ENCODE measurements at regions not wholly inside any gene's neighbourhood (a gene's known extent, or its start where the extent isn't known, plus 50 kb on each side); places are given as distances from the start of the nearest gene placed in this dataset.

- no peak overlapping the region for H4K8ac ChIP-seq (ENCODE audit: extremely low read depth, insufficient read depth, low read length)
- no peak overlapping the region for H3K56ac ChIP-seq (replicated peaks; ENCODE audit: insufficient read length, low read depth, low read length)
- TF ChIP-seq EP300 (IDR thresholded peaks at IDR 0.05; ENCODE audit: borderline replicate concordance in 1 of 2, low read depth in 2 of 2, low read length in 2 of 2) = no peak
- no peak for TF ChIP-seq CBX5 (IDR thresholded peaks at IDR 0.05; ENCODE audit: low read depth, low read length)
- no peak for TF ChIP-seq MAX (IDR thresholded peaks at IDR 0.05)
- TF ChIP-seq RFX5 (IDR thresholded peaks at IDR 0.05; ENCODE audit: borderline replicate concordance, low read depth, low read length) = no peak
- no peak for TF ChIP-seq JUN (IDR thresholded peaks at IDR 0.05; ENCODE audit: low read depth, low read length)
- TF ChIP-seq EZH2 (IDR thresholded peaks at IDR 0.05; ENCODE audit: low read depth, low read length, severe bottlenecking) = no peak
- TF ChIP-seq BCL11A (IDR thresholded peaks at IDR 0.05; ENCODE audit: low read depth in 2 of 2, low read length in 2 of 2) = no peak
- no peak for TF ChIP-seq CTCF (IDR thresholded peaks at IDR 0.05; ENCODE audit: control extremely low read depth in 1 of 3, insufficient read depth in 1 of 3, low read depth in 1 of 3, low read length in 3 of 3)
- TF ChIP-seq SIN3A (conservative IDR thresholded peaks at IDR 0.05 in 1 of 2, IDR thresholded peaks at IDR 0.05 in 1 of 2; ENCODE audit: low read depth in 1 of 2, low read length in 2 of 2) = no peak
- no peak for TF ChIP-seq KDM1A (IDR thresholded peaks at IDR 0.05; ENCODE audit: borderline replicate concordance, low read length)
- H2BK120ac ChIP-seq (replicated peaks; ENCODE audit: low read depth, low read length) = no peak overlapping the region
- H3K79me2 ChIP-seq (ENCODE audit: control insufficient read depth in 1 of 2, insufficient read depth in 2 of 2, low read length in 2 of 2) = no peaks in the 10 kb centered on the region
- peaks cover 0 to 2% (median under 1%) of the 10 kb centered on the region in 4 experiments; a peak in 3 of 7 replicates for H3K4me1 ChIP-seq (replicated peaks in 1 of 4; ENCODE audit: control insufficient read depth in 3 of 4, insufficient read depth in 4 of 4, low read length in 3 of 4)
- 100% methylated on average over 1 of the region's 1 CpG; no CpG with 5 or more reads in 1 of the 2 experiments for WGBS, 2 experiments (ENCODE audit: extremely low coverage in 1 of 2, insufficient coverage in 1 of 2, insufficient read length in 1 of 2, insufficient replicate concordance in 2 of 2, low coverage in 1 of 2, low lambda C conversion rate in 2 of 2, missing lambda C conversion rate in 1 of 2)
- no peak overlapping the region for H3K18ac ChIP-seq (ENCODE audit: extremely low read depth, low read length)
- DNase-seq (ENCODE audit: low read depth in 1 of 2, low spot score in 2 of 2) = no peak
- no peak overlapping the region for H3K4ac ChIP-seq (replicated peaks; ENCODE audit: insufficient read length, low read depth, low read length)
- H3K36me3 ChIP-seq (ENCODE audit: control insufficient read depth in 2 of 4, insufficient read depth in 4 of 4, low read length in 3 of 4) = no peaks in the 10 kb centered on the region
- H3K14ac ChIP-seq (ENCODE audit: insufficient read length) = no peak overlapping the region
- H3K79me1 ChIP-seq (ENCODE audit: low read depth, low read length) = no peaks in the 10 kb centered on the region
- H3K9me3 ChIP-seq (ENCODE audit: insufficient read depth in 2 of 2, low read depth in 1 of 2, low read length in 1 of 2) = no peaks in the 10 kb centered on the region
- no peak overlapping the region for H2BK5ac ChIP-seq (ENCODE audit: low read depth, low read length)
- no peak overlapping the region for H2BK12ac ChIP-seq (ENCODE audit: low read depth, low read length)
- no peaks in the 10 kb centered on the region for H3K27me3 ChIP-seq (replicated peaks in 1 of 4; ENCODE audit: control insufficient read depth in 3 of 4, extremely low read depth in 1 of 4, insufficient read depth in 3 of 4, low read length in 3 of 4)
- no peaks in the 10 kb centered on the region for H4K20me1 ChIP-seq (replicated peaks in 1 of 2; ENCODE audit: control insufficient read depth in 1 of 2, insufficient read depth in 2 of 2, low read length in 2 of 2)
- H3K4me3 ChIP-seq (ENCODE audit: extremely low read depth in 1 of 4, insufficient read depth in 2 of 4, low read depth in 3 of 4, low read length in 4 of 4) = no peak overlapping the region
- CTCF ChIA-PET (ENCODE audit: partially characterized antibody) = no interaction called here
- no peak overlapping the region for H2BK20ac ChIP-seq (ENCODE audit: low read length)
- no peak overlapping the region for H4K91ac ChIP-seq (replicated peaks; ENCODE audit: insufficient read length, low read length)
- no peaks in the 10 kb centered on the region for H3K23me2 ChIP-seq (ENCODE audit: low read depth, low read length)
- H3K4me2 ChIP-seq (ENCODE audit: insufficient read depth in 1 of 2, low read depth in 2 of 2, low read length in 2 of 2) = no peak overlapping the region
- H3K27ac ChIP-seq (ENCODE audit: low read depth, low read length) = no peak overlapping the region
- H2BK15ac ChIP-seq (ENCODE audit: low read length) = no peak overlapping the region
- H3K23ac ChIP-seq (ENCODE audit: insufficient read length) = no peak overlapping the region
- H4K5ac ChIP-seq (ENCODE audit: insufficient read length, low read depth, low read length) = no peak overlapping the region
- POLR2A ChIA-PET (ENCODE audit: partially characterized antibody) = no interaction called here
- no peak overlapping the region for H3K9ac ChIP-seq (replicated peaks in 1 of 4; ENCODE audit: extremely low read depth in 1 of 4, low read depth in 3 of 4, low read length in 3 of 4)
- no peak overlapping the region for H2AFZ ChIP-seq (ENCODE audit: low read length)
- H2AK5ac ChIP-seq (ENCODE audit: low read depth, low read length) = no peak overlapping the region
- FAIRE-seq = no peak
Observed at GRCh38 chr4:148800336-148800885, 358.2 kb upstream of the NR3C2 start.

Measured in H1 (cell line).